Glomerular endothelial cell (primary cell): ENCODE measurements at regions not wholly inside any gene's neighbourhood (a gene's known extent, or its start where the extent isn't known, plus 50 kb on each side); places are given as distances from the start of the nearest gene placed in this dataset.

ENCODE experiments used
- DNase-seq: peaks from one replicate; pipeline ENCODE4 v3.0.0-alpha.2; 2011; ENCODE audit warnings: low read depth, low spot score; ENCODE audit errors: extremely low read depth

- no peak for DNase-seq
Observed at GRCh38 chr10:44064987-44065787, 319.7 kb downstream of the CXCL12 start.

- DNase-seq: no peak
Observed at GRCh38 chr10:44064317-44064716, 320.6 kb downstream of the CXCL12 start.

GRCh38 chr10:44063686-44064085 is 321.2 kb downstream of the CXCL12 start:
- no peak for DNase-seq

GRCh38 chr10:44060719-44061118 is 324.2 kb downstream of the CXCL12 start:
- no peak for DNase-seq

GRCh38 chr10:44060221-44060620 is 324.7 kb downstream of the CXCL12 start:
- no peak for DNase-seq

GRCh38 chr10:44058259-44058658 is 326.6 kb downstream of the CXCL12 start:
- DNase-seq: no peak

GRCh38 chr10:44056967-44057805 is 327.7 kb downstream of the CXCL12 start:
- DNase-seq: no peak

- no peak for DNase-seq
Observed at GRCh38 chr10:44056206-44056605, 328.7 kb downstream of the CXCL12 start.

- no peak for DNase-seq
Observed at GRCh38 chr10:44054046-44054445, 330.9 kb downstream of the CXCL12 start.

GRCh38 chr10:44053391-44053790 is 331.5 kb downstream of the CXCL12 start:
- DNase-seq: no peak

- DNase-seq: no peak
Observed at GRCh38 chr10:44051584-44052385, 333.1 kb downstream of the CXCL12 start.

GRCh38 chr10:44051091-44051490 is 333.8 kb downstream of the CXCL12 start:
- DNase-seq: no peak

GRCh38 chr10:44049301-44050015 is 335.4 kb downstream of the CXCL12 start:
- no peak for DNase-seq

GRCh38 chr10:44047361-44047760 is 337.5 kb downstream of the CXCL12 start:
- DNase-seq: no peak

GRCh38 chr10:44046605-44047004 is 338.3 kb downstream of the CXCL12 start:
- no peak for DNase-seq

GRCh38 chr10:44045020-44045419 is 339.9 kb downstream of the CXCL12 start:
- DNase-seq: no peak

GRCh38 chr10:44044549-44044948 is 340.3 kb downstream of the CXCL12 start:
- no peak for DNase-seq

- DNase-seq: no peak
Observed at GRCh38 chr10:44043646-44044375, 341.1 kb downstream of the CXCL12 start.

GRCh38 chr10:44042926-44043602 is 341.8 kb downstream of the CXCL12 start:
- DNase-seq: no peak
